A204.1 (cell line): ENCODE measurements at regions not wholly inside any gene's neighbourhood (a gene's known extent, or its start where the extent isn't known, plus 50 kb on each side); places are given as distances from the start of the nearest gene placed in this dataset.

Experiments
- FAIRE-seq: peaks from 2 replicates; lab custom pipeline; 2012; peaks lifted over from hg19 to GRCh38; lab: Jason Lieb, UNC

- FAIRE-seq = no peak
Observed at GRCh38 chr3:25237602-25238001, 190.5 kb upstream of the RARB start.

GRCh38 chr3:25239042-25239441 lies 189.0 kb upstream of the RARB start:
- no peak for FAIRE-seq

GRCh38 chr3:25246913-25247312 lies 181.2 kb upstream of the RARB start:
- FAIRE-seq = no peak

- no peak for FAIRE-seq
Observed at GRCh38 chr3:25252291-25252690, 175.8 kb upstream of the RARB start.

- no peak for FAIRE-seq
Observed at GRCh38 chr3:25257026-25257425, 171.0 kb upstream of the RARB start.

- FAIRE-seq = no peak
Observed at GRCh38 chr3:25259871-25260270, 168.2 kb upstream of the RARB start.

GRCh38 chr3:25262322-25262721 lies 165.7 kb upstream of the RARB start:
- FAIRE-seq = no peak

- no peak for FAIRE-seq
Observed at GRCh38 chr3:25265284-25265683, 162.8 kb upstream of the RARB start.

GRCh38 chr3:25266677-25267076 lies 161.4 kb upstream of the RARB start:
- no peak for FAIRE-seq

GRCh38 chr3:25272090-25272489 lies 156.0 kb upstream of the RARB start:
- FAIRE-seq = no peak

- FAIRE-seq = no peak
Observed at GRCh38 chr3:25273582-25274171, 154.4 kb upstream of the RARB start.

- FAIRE-seq = no peak
Observed at GRCh38 chr3:25277503-25277902, 150.6 kb upstream of the RARB start.

GRCh38 chr3:25281041-25281731 lies 146.9 kb upstream of the RARB start:
- FAIRE-seq = no peak

- FAIRE-seq = no peak
Observed at GRCh38 chr3:25281732-25282126, 146.3 kb upstream of the RARB start.

GRCh38 chr3:25283613-25284012 lies 144.4 kb upstream of the RARB start:
- no peak for FAIRE-seq

GRCh38 chr3:25284249-25284648 lies 143.8 kb upstream of the RARB start:
- no peak for FAIRE-seq

GRCh38 chr3:25287291-25287884 lies 140.7 kb upstream of the RARB start:
- FAIRE-seq = no peak

- no peak for FAIRE-seq
Observed at GRCh38 chr3:25288413-25288812, 139.7 kb upstream of the RARB start.

GRCh38 chr3:25289156-25289555 lies 138.9 kb upstream of the RARB start:
- no peak for FAIRE-seq

- FAIRE-seq = no peak
Observed at GRCh38 chr3:25289663-25290062, 138.4 kb upstream of the RARB start.

- no peak for FAIRE-seq
Observed at GRCh38 chr3:25291481-25291905, 136.6 kb upstream of the RARB start.

- FAIRE-seq = no peak
Observed at GRCh38 chr3:25292036-25292435, 136.0 kb upstream of the RARB start.

GRCh38 chr3:25292595-25292994 lies 135.5 kb upstream of the RARB start:
- no peak for FAIRE-seq

GRCh38 chr3:25293736-25294135 lies 134.3 kb upstream of the RARB start:
- no peak for FAIRE-seq
